B cell (primary cell): ENCODE measurements at regions not wholly inside any gene's neighbourhood (a gene's known extent, or its start where the extent isn't known, plus 50 kb on each side); places are given as distances from the start of the nearest gene placed in this dataset.
"Not testable (repeated sequence)": the region's sequence is repeated elsewhere in the genome, so short reads cannot be mapped to it uniquely, and the experiment has no call there.

Experiments
- ATAC-seq: fragments of 200-7000 bp; cut with Tn5 transposase; one replicate; pipeline ENCODE4 v1.10.0; 2021; ENCODE audit warnings: low read depth, mild to moderate bottlenecking, moderate number of reproducible peaks, moderate library complexity
- CTCF ChIA-PET: fragments of 350-600 bp; sonication (Branson Sonifier 250); formaldehyde crosslinking; loops from one replicate; lab custom pipeline; 2021; ENCODE audit warnings: antibody characterized with exemption, inconsistent platforms; lab: Charles Lee
- POLR2A ChIA-PET: fragments of 350-600 bp; sonication (Branson Sonifier 250); formaldehyde crosslinking; loops from one replicate; lab custom pipeline; 2021; ENCODE audit warnings: antibody characterized with exemption; lab: Charles Lee
- DNase-seq: peaks from one replicate; pipeline ENCODE4 v3.0.0; 2013
- H2AFZ ChIP-seq: 2 replicates; pipeline ENCODE4 v1.6.1; 2012; ENCODE audit warnings: mild to moderate bottlenecking, low read depth, low read length; ENCODE audit not compliant: insufficient read depth, poor library complexity, severe bottlenecking
- H3K27ac ChIP-seq, 2 donors: 1 replicate in 1 of 2; 2 replicates in 1 of 2; pipeline ENCODE4 v1.5.1; 2012 to 2013; ENCODE audit warnings: low read length in 2 of 2, mild to moderate bottlenecking in 2 of 2, moderate library complexity in 1 of 2
- H3K27me3 ChIP-seq, 4 experiments: fragments of 200-600 bp in 1 of 4; sonication (generic) in 1 of 4; replicated peaks in 1 of 4; 1 replicate in 2 of 4; 2 replicates in 2 of 4; pipeline versions ENCODE4 v1.6.1 to v1.7.0; 2013 to 2016; ENCODE audit warnings: low read length in 3 of 4, mild to moderate bottlenecking in 2 of 4, mixed read lengths in 1 of 4, moderate library complexity in 1 of 4; ENCODE audit not compliant: insufficient read depth in 4 of 4, control insufficient read depth in 3 of 4; ENCODE audit errors: control extremely low read depth in 1 of 4
- H3K36me3 ChIP-seq, 2 experiments: replicated peaks in 1 of 2; 1 replicate in 1 of 2; 2 replicates in 1 of 2; pipeline versions ENCODE4 v1.6.1 to v1.7.1; 2013; ENCODE audit warnings: low read length in 1 of 2; ENCODE audit not compliant: insufficient read depth in 2 of 2, control insufficient read depth in 1 of 2; ENCODE audit errors: control extremely low read depth in 1 of 2, extremely low read depth in 1 of 2
- H3K4me1 ChIP-seq, 2 donors: fragments of 200-600 bp in 1 of 2; sonication (generic) in 1 of 2; 1 replicate in 1 of 2; 2 replicates in 1 of 2; pipeline versions ENCODE4 v1.5.1 to v1.6.1; 2013 to 2017; ENCODE audit warnings: low read length in 2 of 2; ENCODE audit not compliant: control insufficient read depth in 2 of 2, insufficient read depth in 2 of 2
- H3K4me2 ChIP-seq: replicated peaks from 2 replicates; pipeline ENCODE3; 2012; ENCODE audit warnings: mild to moderate bottlenecking, low read depth, low read length; ENCODE audit not compliant: poor library complexity, severe bottlenecking
- H3K4me3 ChIP-seq, 5 experiments: fragments of 200-600 bp in 1 of 5; sonication (generic) in 1 of 5; 1 replicate in 3 of 5; 2 replicates in 2 of 5; pipeline versions ENCODE4 v1.5.1 to v1.7.0; 2011 to 2016; ENCODE audit warnings: low read length in 4 of 5, mild to moderate bottlenecking in 4 of 5, low read depth in 2 of 5, control low read depth in 1 of 5, moderate library complexity in 1 of 5; ENCODE audit not compliant: insufficient read depth in 1 of 5; ENCODE audit errors: control extremely low read depth in 1 of 5, extremely low read depth in 1 of 5
- H3K79me2 ChIP-seq: fragments of 200-600 bp; sonication (generic); one replicate; pipeline ENCODE4 v1.6.0; 2016; ENCODE audit warnings: low read length; ENCODE audit not compliant: control insufficient read depth, insufficient read depth
- H3K9ac ChIP-seq: fragments of 200-600 bp; sonication (generic); 2 replicates; pipeline ENCODE4 v1.6.1; 2017; ENCODE audit warnings: mild to moderate bottlenecking, low read length, moderate library complexity
- H3K9me3 ChIP-seq, 3 donors: one replicate each; pipeline versions ENCODE4 v1.6.1 to v1.7.1; 2013; ENCODE audit warnings: low read length in 2 of 3; ENCODE audit not compliant: control insufficient read depth in 2 of 3, insufficient read depth in 1 of 3; ENCODE audit errors: control extremely low read depth in 1 of 3
- H4K20me1 ChIP-seq: 2 replicates; pipeline ENCODE4 v1.6.0; 2012; ENCODE audit warnings: mild to moderate bottlenecking, low read length; ENCODE audit not compliant: insufficient read depth, control insufficient read depth, poor library complexity, severe bottlenecking
- H3K27ac Mint-ChIP-seq: one replicate; pipeline ENCODE4 v1.8.0; 2021; ENCODE audit warnings: mixed read lengths
- H3K27me3 Mint-ChIP-seq: one replicate; pipeline ENCODE4 v1.8.0; 2021; ENCODE audit warnings: mixed read lengths
- H3K4me1 Mint-ChIP-seq: one replicate; pipeline ENCODE4 v1.8.0; 2021; ENCODE audit warnings: mixed read lengths
- H3K4me3 Mint-ChIP-seq: one replicate; pipeline ENCODE4 v1.8.0; 2021; ENCODE audit warnings: mixed read lengths
- H3K9me3 Mint-ChIP-seq: one replicate; pipeline ENCODE4 v1.8.0; 2022; ENCODE audit warnings: mixed read lengths; ENCODE audit not compliant: insufficient read depth
- WGBS: methylation state at CpG from one replicate; pipeline ENCODE4 v1.1.5; 2013; ENCODE audit warnings: missing lambda C conversion rate; ENCODE audit not compliant: insufficient coverage; 5-methylcytosine and 5-hydroxymethylcytosine counted together
- intact Hi-C: fragments of 100-400 bp; cut with micrococcal nuclease; formaldehyde crosslinking; loops from one replicate; pipeline ENCODE4 v1.10.0; 2022

- intact Hi-C loops, CTCF ChIA-PET: not testable (repeated sequence)
- POLR2A ChIA-PET: interaction anchor here (0.7 kb wide), 1 partner anchor 19 kb away, joined by 7 read pairs; no protein-coding TSS in a partner anchor
These were observed 311.4 kb upstream of the ZNF337 start for GRCh38 chr20:26008026-26008425.

DNA sequence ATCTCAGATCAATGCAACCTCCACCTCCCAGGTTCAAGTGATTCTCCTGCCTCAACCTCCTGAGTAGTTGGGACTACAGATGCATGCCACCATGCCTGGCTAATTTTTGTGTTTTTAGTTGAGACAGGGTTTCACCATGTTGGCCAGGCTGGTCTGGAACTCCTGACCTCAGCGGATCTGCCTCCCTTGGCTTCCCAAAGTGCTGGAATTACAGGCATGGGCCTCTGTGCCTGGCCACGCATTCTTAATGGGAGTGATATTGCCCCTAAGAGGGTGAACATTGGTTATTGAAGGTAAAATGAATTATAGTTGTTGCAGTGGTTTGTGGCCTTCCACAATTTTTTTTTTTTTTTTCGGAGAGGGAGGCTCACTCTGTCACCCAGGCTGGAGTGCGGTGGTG, 309.5 kb upstream of the ZNF337 start:
- CTCF ChIA-PET, H3K4me3 ChIP-seq, H4K20me1 ChIP-seq, H3K4me1 Mint-ChIP-seq, H3K9me3 ChIP-seq, DNase-seq, H3K27me3 Mint-ChIP-seq, intact Hi-C loops, ATAC-seq, H3K27ac Mint-ChIP-seq, H3K9ac ChIP-seq, H3K4me1 ChIP-seq, H3K9me3 Mint-ChIP-seq, H3K27ac ChIP-seq, H3K4me3 Mint-ChIP-seq, H3K4me2 ChIP-seq, H3K27me3 ChIP-seq, H2AFZ ChIP-seq, H3K79me2 ChIP-seq, POLR2A ChIA-PET, H3K36me3 ChIP-seq: not testable (repeated sequence)
- WGBS: 91% methylated on average over 3 of the region's 4 CpGs

More at GRCh38 chr20:26008026-26008425, 311.4 kb upstream of the ZNF337 start:
- ATAC-seq, H4K20me1 ChIP-seq, H3K9ac ChIP-seq, H3K9me3 Mint-ChIP-seq, H3K4me3 Mint-ChIP-seq, H3K27me3 Mint-ChIP-seq, H3K4me1 Mint-ChIP-seq, H3K9me3 ChIP-seq, H3K4me1 ChIP-seq, H3K27me3 ChIP-seq, H3K27ac Mint-ChIP-seq, H3K4me2 ChIP-seq, H3K27ac ChIP-seq, H3K4me3 ChIP-seq, H2AFZ ChIP-seq, H3K79me2 ChIP-seq, H3K36me3 ChIP-seq, DNase-seq: not testable (repeated sequence)
- WGBS: 100% methylated on average over 1 of the region's 9 CpGs

DNA sequence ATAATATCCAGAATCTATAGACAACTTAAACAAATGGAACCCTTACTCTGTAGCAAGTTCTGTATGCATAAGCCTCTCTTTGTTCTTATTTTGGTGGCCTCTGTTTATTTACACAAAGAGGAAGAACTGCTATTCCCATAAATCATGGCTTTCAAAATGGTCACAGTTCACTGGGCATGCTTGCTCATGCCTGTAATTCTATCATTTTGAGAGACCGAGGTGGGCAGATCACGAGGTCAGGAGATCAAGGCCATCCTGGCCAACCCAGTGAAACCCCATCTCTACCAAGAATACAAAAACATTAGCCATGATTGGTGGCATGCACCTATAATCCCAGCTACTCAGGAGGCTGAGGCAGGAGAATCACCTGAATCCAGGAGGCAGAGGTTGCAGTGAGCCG, 307.3 kb upstream of the ZNF337 start:
- ATAC-seq, POLR2A ChIA-PET: not testable (repeated sequence)
- WGBS: 82% methylated on average over 3 of the region's 3 CpGs

GRCh38 chr20:25997367-25998038, 300.9 kb upstream of the ZNF337 start:
- H3K4me1 ChIP-seq, ATAC-seq, H3K9me3 ChIP-seq, H4K20me1 ChIP-seq, H3K4me3 Mint-ChIP-seq, intact Hi-C loops, POLR2A ChIA-PET, H3K4me3 ChIP-seq, H3K36me3 ChIP-seq, H3K9me3 Mint-ChIP-seq, CTCF ChIA-PET, H3K4me2 ChIP-seq, H3K79me2 ChIP-seq, H2AFZ ChIP-seq, H3K27ac ChIP-seq, H3K27me3 ChIP-seq, H3K9ac ChIP-seq, H3K4me1 Mint-ChIP-seq, DNase-seq: not testable (repeated sequence)
- Mint-ChIP-seq H3K27ac (peak overlapping the region; percentile 32), H3K27me3 (peaks cover 12% of the 10 kb centered on the region)
- 88% methylated on average over 15 of the region's 16 CpGs for WGBS

More for the DNA sequence above, 307.3 kb upstream of the ZNF337 start:
- H3K27ac Mint-ChIP-seq, H3K9me3 Mint-ChIP-seq, H3K4me1 Mint-ChIP-seq, H3K9ac ChIP-seq, CTCF ChIA-PET, H2AFZ ChIP-seq, H4K20me1 ChIP-seq, H3K27me3 ChIP-seq, H3K79me2 ChIP-seq, H3K4me2 ChIP-seq, H3K4me3 Mint-ChIP-seq, H3K4me1 ChIP-seq, H3K27ac ChIP-seq, H3K36me3 ChIP-seq, intact Hi-C loops, H3K4me3 ChIP-seq, H3K27me3 Mint-ChIP-seq, H3K9me3 ChIP-seq, DNase-seq: not testable (repeated sequence)
